GM12891 (cell line): ENCODE measurements at regions not wholly inside any gene's neighbourhood (a gene's known extent, or its start where the extent isn't known, plus 50 kb on each side); places are given as distances from the start of the nearest gene placed in this dataset.

Experiments used
- PAX5 ChIP-seq: IDR thresholded peaks from 2 replicates; pipeline ENCODE4 v1.6.1; 2011; ENCODE audit warnings: low read length, moderate library complexity, mild to moderate bottlenecking; ENCODE audit not compliant: insufficient read depth, severe bottlenecking
- POLR2A ChIP-seq: IDR thresholded peaks from 2 replicates; pipeline ENCODE4 v1.6.1; 2011; ENCODE audit warnings: low read depth, low read length, control low read depth
- POLR2AphosphoS5 ChIP-seq: IDR thresholded peaks from 2 replicates; pipeline ENCODE4 v1.6.1; 2011; ENCODE audit warnings: low read depth, low read length, control low read depth
- POU2F2 ChIP-seq: IDR thresholded peaks from 2 replicates; pipeline ENCODE4 v1.6.1; 2011; ENCODE audit warnings: low read depth, mild to moderate bottlenecking, control low read depth, low read length, moderate library complexity
- SPI1 ChIP-seq: IDR thresholded peaks from 2 replicates; pipeline ENCODE4 v1.6.1; 2011; ENCODE audit warnings: low read depth, low read length, control low read depth
- TAF1 ChIP-seq: IDR thresholded peaks from 2 replicates; pipeline ENCODE4 v1.6.1; 2011; ENCODE audit warnings: low read depth, low read length, control low read depth

GRCh38 chr6:41442352-41442672 is 103.9 kb upstream of the FOXP4 start:
- TF ChIP-seq POLR2AphosphoS5 (no peak), TAF1 (no peak), POLR2A (no peak), SPI1 (no peak), POU2F2 (no peak), PAX5 (no peak)
